Suprapubic skin (tissue), 4 donors: ENCODE measurements at regions not wholly inside any gene's neighbourhood (a gene's known extent, or its start where the extent isn't known, plus 50 kb on each side); places are given as distances from the start of the nearest gene placed in this dataset.

ENCODE experiments used
- DNase-seq, 2 donors: peaks; one replicate each; pipeline ENCODE4 v3.0.0-alpha.2; 2019; ENCODE audit warnings: low spot score in 2 of 2
- H3K27ac ChIP-seq: fragments of 200-600 bp; sonication (generic); one replicate; pipeline ENCODE4 v1.5.1; 2019
- H3K27me3 ChIP-seq: fragments of 200-600 bp; sonication (generic); one replicate; pipeline ENCODE4 v1.5.1; 2019
- H3K36me3 ChIP-seq: fragments of 200-600 bp; sonication (generic); one replicate; pipeline ENCODE4 v1.5.1; 2019
- H3K4me1 ChIP-seq: fragments of 200-600 bp; sonication (generic); one replicate; pipeline ENCODE4 v1.5.1; 2019
- H3K4me3 ChIP-seq: fragments of 200-600 bp; sonication (generic); one replicate; pipeline ENCODE4 v1.5.1; 2019; ENCODE audit warnings: mild to moderate bottlenecking
- H3K9me3 ChIP-seq: fragments of 200-600 bp; sonication (generic); one replicate; pipeline ENCODE4 v1.5.1; 2019
- EP300 ChIP-seq: sonication (generic); formaldehyde crosslinking; IDR thresholded peaks from one replicate; pipeline ENCODE4 v1.6.1; 2017; ENCODE audit warnings: antibody characterized with exemption
- POLR2A ChIP-seq, 2 donors: fragments of 450-650 bp; IDR thresholded peaks; one replicate each; pipeline ENCODE4 v1.6.1; 2017; ENCODE audit warnings: antibody characterized with exemption in 2 of 2, mild to moderate bottlenecking in 2 of 2, moderate library complexity in 2 of 2
- POLR2AphosphoS5 ChIP-seq, 3 donors: sonication (generic); formaldehyde crosslinking; IDR thresholded peaks; one replicate each; pipeline ENCODE4 v1.6.1; 2017; ENCODE audit warnings: antibody characterized with exemption in 3 of 3
- WGBS: methylation state at CpG from one replicate; pipeline ENCODE4 v1.1.5; 2018; 5-methylcytosine and 5-hydroxymethylcytosine counted together
- TF ChIP-seq, protein P1 (sequence below), 2 donors: fragments of 200-600 bp in 1 of 2; fragments of 450-650 bp in 1 of 2; sonication (generic) in 1 of 2; IDR thresholded peaks; one replicate each; pipeline ENCODE4 v1.5.1; 2016 to 2019; ENCODE audit warnings: antibody characterized with exemption in 2 of 2, mild to moderate bottlenecking in 1 of 2, moderate library complexity in 1 of 2

GRCh38 chr6:85803721-85804120 lies 161.0 kb upstream of the SYNCRIP start:
- no peaks in the 10 kb centered on the region for H3K4me1 ChIP-seq
- no peaks in the 10 kb centered on the region for H3K27me3 ChIP-seq

DNA sequence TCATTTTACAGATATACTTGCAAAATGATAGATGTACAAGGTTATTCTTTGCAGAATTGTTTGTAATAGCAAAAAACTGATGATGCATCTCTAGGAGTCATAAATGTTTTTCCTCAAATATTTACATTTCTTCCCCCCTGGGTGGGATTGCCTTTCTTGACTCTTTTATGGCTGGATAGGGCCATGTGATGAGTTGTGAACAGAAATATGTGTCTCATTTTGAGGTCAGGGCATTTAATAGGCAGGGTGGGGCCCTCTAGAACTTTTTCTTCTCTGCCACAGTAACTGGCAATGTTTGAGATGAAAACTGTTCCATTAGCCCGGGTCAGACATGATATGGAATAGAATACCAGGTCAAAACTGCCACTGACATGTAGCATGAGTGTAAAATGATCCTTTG lies 159.5 kb upstream of the SYNCRIP start:
- TF ChIP-seq, protein P1, sequence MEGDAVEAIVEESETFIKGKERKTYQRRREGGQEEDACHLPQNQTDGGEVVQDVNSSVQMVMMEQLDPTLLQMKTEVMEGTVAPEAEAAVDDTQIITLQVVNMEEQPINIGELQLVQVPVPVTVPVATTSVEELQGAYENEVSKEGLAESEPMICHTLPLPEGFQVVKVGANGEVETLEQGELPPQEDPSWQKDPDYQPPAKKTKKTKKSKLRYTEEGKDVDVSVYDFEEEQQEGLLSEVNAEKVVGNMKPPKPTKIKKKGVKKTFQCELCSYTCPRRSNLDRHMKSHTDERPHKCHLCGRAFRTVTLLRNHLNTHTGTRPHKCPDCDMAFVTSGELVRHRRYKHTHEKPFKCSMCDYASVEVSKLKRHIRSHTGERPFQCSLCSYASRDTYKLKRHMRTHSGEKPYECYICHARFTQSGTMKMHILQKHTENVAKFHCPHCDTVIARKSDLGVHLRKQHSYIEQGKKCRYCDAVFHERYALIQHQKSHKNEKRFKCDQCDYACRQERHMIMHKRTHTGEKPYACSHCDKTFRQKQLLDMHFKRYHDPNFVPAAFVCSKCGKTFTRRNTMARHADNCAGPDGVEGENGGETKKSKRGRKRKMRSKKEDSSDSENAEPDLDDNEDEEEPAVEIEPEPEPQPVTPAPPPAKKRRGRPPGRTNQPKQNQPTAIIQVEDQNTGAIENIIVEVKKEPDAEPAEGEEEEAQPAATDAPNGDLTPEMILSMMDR (IDR thresholded peaks at IDR 0.05) = no peak
- no peak for TF ChIP-seq POLR2AphosphoS5 (IDR thresholded peaks at IDR 0.05)
- no peak for TF ChIP-seq POLR2A (IDR thresholded peaks at IDR 0.05)
- no peak for TF ChIP-seq EP300

More at GRCh38 chr6:85803721-85804120, 161.0 kb upstream of the SYNCRIP start:
- Histone ChIP-seq H3K27ac (no peak overlapping the region), H3K4me3 (no peak overlapping the region), H3K36me3 (no peaks in the 10 kb centered on the region), H3K9me3 (no peaks in the 10 kb centered on the region)
- no peak for DNase-seq
- WGBS = 46% methylated on average over 1 of the region's 1 CpG
- TF ChIP-seq EP300 (no peak), POLR2A (IDR thresholded peaks at IDR 0.05) (no peak), POLR2AphosphoS5 (IDR thresholded peaks at IDR 0.05) (no peak)
- TF ChIP-seq, protein P1 (IDR thresholded peaks at IDR 0.05) = no peak

GRCh38 chr6:85798931-85799652 lies 156.4 kb upstream of the SYNCRIP start:
- H3K36me3 ChIP-seq = no peaks in the 10 kb centered on the region
- TF ChIP-seq EP300 = no peak
- TF ChIP-seq, protein P1 (IDR thresholded peaks at IDR 0.05) = no peak
- no peak for TF ChIP-seq POLR2AphosphoS5 (IDR thresholded peaks at IDR 0.05)
- no peak for TF ChIP-seq POLR2A (IDR thresholded peaks at IDR 0.05)
- H3K27me3 ChIP-seq = no peaks in the 10 kb centered on the region
- no peak overlapping the region for H3K4me3 ChIP-seq
- no peak overlapping the region for H3K27ac ChIP-seq
- no peak for DNase-seq
- no peaks in the 10 kb centered on the region for H3K4me1 ChIP-seq
- no peaks in the 10 kb centered on the region for H3K9me3 ChIP-seq
- WGBS = 47% methylated on average over 4 of the region's 4 CpGs

More for the DNA sequence above, 159.5 kb upstream of the SYNCRIP start:
- Histone ChIP-seq H3K4me1 (no peaks in the 10 kb centered on the region), H3K4me3 (no peak overlapping the region), H3K36me3 (no peaks in the 10 kb centered on the region), H3K27ac (no peak overlapping the region), H3K9me3 (no peaks in the 10 kb centered on the region), H3K27me3 (no peaks in the 10 kb centered on the region)
- no peak for DNase-seq
- 56% methylated on average over 1 of the region's 1 CpG for WGBS

DNA sequence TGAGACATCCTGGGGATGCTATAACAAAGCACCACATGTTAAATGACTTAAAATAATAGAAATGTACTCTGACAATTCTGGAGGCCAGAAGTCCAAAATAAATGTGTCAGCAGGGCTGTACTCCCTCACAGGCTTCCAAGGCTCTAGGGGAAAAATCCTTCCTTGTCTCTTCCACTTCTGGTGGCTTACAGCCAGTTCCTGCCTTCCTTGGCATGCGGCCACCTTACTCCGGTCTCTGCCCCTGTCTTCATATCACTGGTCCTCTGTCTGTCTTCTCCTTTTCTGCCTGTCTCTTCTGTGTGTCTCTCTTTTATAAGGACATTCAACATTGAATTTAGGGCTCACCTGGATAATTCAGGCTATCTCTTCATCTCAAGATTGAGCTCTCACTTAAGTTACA lies 155.3 kb upstream of the SYNCRIP start:
- no peak for TF ChIP-seq POLR2A (IDR thresholded peaks at IDR 0.05)
- TF ChIP-seq, protein P1 (IDR thresholded peaks at IDR 0.05) = no peak
- no peak for TF ChIP-seq EP300
- no peak for TF ChIP-seq POLR2AphosphoS5 (IDR thresholded peaks at IDR 0.05)
- Histone ChIP-seq H3K27ac (no peak overlapping the region), H3K4me3 (no peak overlapping the region), H3K4me1 (no peaks in the 10 kb centered on the region), H3K36me3 (no peaks in the 10 kb centered on the region), H3K9me3 (no peaks in the 10 kb centered on the region), H3K27me3 (no peaks in the 10 kb centered on the region)
- WGBS = 58% methylated on average over 2 of the region's 2 CpGs
- DNase-seq = no peak

- no peak overlapping the region for H3K27ac ChIP-seq
- no peaks in the 10 kb centered on the region for H3K36me3 ChIP-seq
- no peaks in the 10 kb centered on the region for H3K27me3 ChIP-seq
- H3K4me3 ChIP-seq = no peak overlapping the region
- TF ChIP-seq POLR2AphosphoS5 (IDR thresholded peaks at IDR 0.05) (no peak), POLR2A (IDR thresholded peaks at IDR 0.05) (no peak), EP300 (no peak)
- TF ChIP-seq, protein P1 (IDR thresholded peaks at IDR 0.05) = no peak
- no peaks in the 10 kb centered on the region for H3K4me1 ChIP-seq
- H3K9me3 ChIP-seq = no peaks in the 10 kb centered on the region
- DNase-seq = no peak
These were observed 153.3 kb upstream of the SYNCRIP start for GRCh38 chr6:85795945-85796344.
